ENCODE measurements at regions not wholly inside any gene's neighbourhood (a gene's known extent, or its start where the extent isn't known, plus 50 kb on each side); places are given as distances from the start of the nearest gene placed in this dataset.

DNA sequence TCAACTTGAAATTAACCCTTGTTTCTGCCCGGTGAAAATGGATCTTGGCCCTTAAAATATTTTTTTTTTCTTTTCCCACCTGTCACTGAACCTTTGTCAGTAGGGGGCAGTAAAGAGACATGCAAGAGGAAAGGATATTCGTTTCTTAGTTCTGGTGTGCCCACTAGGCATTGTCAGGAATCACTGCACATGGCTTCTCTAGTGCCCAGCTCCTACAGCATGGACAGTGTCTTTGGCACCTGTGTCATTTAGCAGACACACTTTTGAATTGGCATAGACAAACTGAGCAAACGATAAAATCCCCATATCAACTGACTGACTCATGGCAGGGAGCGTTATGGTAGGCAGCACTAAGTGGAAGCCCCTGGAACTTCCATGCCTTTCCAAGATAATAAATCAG is 1048.1 kb downstream of the BRINP3 start:
- TF ChIP-seq MYC (IDR thresholded peaks at IDR 0.05; ENCODE audit: borderline replicate concordance, low read length), result no peak
- TF ChIP-seq, protein P1, sequence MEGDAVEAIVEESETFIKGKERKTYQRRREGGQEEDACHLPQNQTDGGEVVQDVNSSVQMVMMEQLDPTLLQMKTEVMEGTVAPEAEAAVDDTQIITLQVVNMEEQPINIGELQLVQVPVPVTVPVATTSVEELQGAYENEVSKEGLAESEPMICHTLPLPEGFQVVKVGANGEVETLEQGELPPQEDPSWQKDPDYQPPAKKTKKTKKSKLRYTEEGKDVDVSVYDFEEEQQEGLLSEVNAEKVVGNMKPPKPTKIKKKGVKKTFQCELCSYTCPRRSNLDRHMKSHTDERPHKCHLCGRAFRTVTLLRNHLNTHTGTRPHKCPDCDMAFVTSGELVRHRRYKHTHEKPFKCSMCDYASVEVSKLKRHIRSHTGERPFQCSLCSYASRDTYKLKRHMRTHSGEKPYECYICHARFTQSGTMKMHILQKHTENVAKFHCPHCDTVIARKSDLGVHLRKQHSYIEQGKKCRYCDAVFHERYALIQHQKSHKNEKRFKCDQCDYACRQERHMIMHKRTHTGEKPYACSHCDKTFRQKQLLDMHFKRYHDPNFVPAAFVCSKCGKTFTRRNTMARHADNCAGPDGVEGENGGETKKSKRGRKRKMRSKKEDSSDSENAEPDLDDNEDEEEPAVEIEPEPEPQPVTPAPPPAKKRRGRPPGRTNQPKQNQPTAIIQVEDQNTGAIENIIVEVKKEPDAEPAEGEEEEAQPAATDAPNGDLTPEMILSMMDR (IDR thresholded peaks at IDR 0.05), result peak; percentile 54
- TF ChIP-seq USF2 (IDR thresholded peaks at IDR 0.05), result no peak

All from A549 (cell line).